ENCODE measurements at regions not wholly inside any gene's neighbourhood (a gene's known extent, or its start where the extent isn't known, plus 50 kb on each side); places are given as distances from the start of the nearest gene placed in this dataset.

DNA sequence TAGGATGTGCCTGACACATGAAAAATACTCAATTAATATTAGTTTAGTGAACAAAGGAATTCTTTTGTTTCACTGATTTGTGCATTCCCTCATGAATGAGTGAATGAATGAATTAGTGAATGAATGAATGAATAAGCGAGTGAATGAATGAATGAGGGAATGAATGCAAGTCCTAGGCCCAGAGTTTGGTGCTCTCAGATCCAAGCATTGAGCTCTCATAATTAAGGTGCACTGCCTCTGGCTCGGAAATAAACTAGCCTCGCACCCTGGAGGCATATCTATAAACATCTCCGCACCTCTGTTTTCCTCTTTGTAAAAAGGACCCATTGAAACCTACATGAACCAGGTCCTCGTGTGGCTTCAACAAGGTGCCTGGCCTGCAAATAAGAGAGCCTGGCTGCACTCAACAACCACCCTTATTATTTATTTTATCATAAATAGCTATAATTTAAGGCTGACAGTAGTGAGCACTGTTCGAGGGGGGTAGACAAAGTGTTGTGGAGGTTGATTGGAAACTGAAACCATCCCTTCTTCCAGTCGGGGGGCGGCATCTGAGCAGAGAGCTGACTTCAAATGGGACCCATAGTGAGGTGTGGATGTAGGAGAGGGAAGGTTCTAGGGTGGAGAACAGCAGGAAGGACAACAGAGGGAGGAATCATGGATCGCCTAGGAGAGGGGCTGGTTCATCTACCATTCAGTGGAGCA is 316.8 kb downstream of the BCL11B start:
- H3K36me3 Mint-ChIP-seq (ENCODE audit: low read depth) = no peaks in the 10 kb centered on the region
- H3K27me3 Mint-ChIP-seq = no peaks in the 10 kb centered on the region
- peaks cover 14% of the 10 kb centered on the region for H3K4me1 Mint-ChIP-seq (ENCODE audit: low read depth)
- no peak overlapping the region for H3K4me3 Mint-ChIP-seq
- no peak overlapping the region for H3K27ac Mint-ChIP-seq
- no peak for DNase-seq
- no peaks in the 10 kb centered on the region for H3K9me3 Mint-ChIP-seq

DNA sequence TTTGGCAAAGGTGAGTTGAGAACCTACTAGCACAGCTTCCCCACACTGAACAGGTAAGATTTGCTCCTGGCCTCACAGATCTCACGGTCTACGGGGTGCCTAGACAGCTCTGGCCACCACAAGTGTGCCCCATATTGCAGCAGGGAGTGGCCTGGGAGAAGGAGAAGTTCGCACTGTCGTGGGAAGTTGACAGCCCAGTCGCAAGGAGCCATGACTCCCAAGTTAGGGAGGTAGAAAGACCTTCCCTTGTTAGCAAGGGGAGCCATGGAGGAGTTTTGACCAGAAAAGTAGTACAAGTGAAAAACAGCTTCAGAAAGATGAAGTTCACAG is 316.3 kb downstream of the BCL11B start:
- Mint-ChIP-seq H3K27me3 (no peaks in the 10 kb centered on the region), H3K4me3 (no peak overlapping the region), H3K36me3 (ENCODE audit: low read depth) (no peaks in the 10 kb centered on the region), H3K9me3 (no peaks in the 10 kb centered on the region), H3K27ac (no peak overlapping the region), H3K4me1 (ENCODE audit: low read depth) (peaks cover 17% of the 10 kb centered on the region)
- no peak for DNase-seq

DNA sequence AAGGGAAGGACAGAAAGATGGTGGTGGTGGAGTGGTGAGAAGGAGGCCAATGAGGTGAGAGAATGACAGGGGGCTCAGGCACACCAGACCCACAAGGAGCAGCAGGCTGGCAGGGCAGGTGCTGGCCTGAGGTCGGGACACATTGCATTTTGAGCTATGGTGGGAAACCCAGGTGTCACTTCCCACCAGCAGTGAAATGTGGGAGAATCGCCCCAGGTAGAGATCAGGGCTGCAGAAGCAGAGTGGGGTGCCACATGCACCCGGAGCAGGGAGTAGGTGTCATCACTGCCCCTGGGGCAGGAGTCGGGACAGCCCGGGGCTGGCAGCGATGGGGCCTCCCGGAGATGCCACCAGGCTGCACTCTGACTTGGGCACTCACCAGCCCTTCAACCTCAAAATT is 315.8 kb downstream of the BCL11B start:
- no peak overlapping the region for H3K27ac Mint-ChIP-seq
- H3K9me3 Mint-ChIP-seq = no peaks in the 10 kb centered on the region
- H3K36me3 Mint-ChIP-seq (ENCODE audit: low read depth) = no peaks in the 10 kb centered on the region
- H3K4me3 Mint-ChIP-seq = no peak overlapping the region
- peaks cover 18% of the 10 kb centered on the region for H3K4me1 Mint-ChIP-seq (ENCODE audit: low read depth)
- no peaks in the 10 kb centered on the region for H3K27me3 Mint-ChIP-seq
- no peak for DNase-seq

DNA sequence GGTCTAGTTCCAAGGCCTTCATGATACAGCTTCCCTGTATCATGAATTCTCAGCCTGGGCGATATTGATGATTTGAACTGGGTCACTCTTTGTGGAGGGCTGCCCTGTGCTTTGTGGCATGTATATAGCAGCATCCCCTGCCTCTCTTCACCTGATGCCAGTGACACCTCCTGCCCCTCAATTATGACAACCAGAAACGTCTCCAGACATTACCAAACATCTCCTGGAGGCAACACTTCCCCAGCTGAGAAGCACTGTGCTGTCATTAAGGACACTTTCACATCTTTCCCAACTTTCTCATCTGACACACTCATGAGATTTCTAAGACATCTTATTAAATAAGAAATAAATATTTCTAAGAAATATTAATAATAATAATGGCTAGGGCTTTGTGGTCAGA is 315.3 kb downstream of the BCL11B start:
- no peaks in the 10 kb centered on the region for H3K9me3 Mint-ChIP-seq
- peaks cover 21% of the 10 kb centered on the region for H3K4me1 Mint-ChIP-seq (ENCODE audit: low read depth)
- no peaks in the 10 kb centered on the region for H3K27me3 Mint-ChIP-seq
- H3K36me3 Mint-ChIP-seq (ENCODE audit: low read depth) = no peaks in the 10 kb centered on the region
- no peak overlapping the region for H3K4me3 Mint-ChIP-seq
- no peak overlapping the region for H3K27ac Mint-ChIP-seq
- DNase-seq = no peak

DNA sequence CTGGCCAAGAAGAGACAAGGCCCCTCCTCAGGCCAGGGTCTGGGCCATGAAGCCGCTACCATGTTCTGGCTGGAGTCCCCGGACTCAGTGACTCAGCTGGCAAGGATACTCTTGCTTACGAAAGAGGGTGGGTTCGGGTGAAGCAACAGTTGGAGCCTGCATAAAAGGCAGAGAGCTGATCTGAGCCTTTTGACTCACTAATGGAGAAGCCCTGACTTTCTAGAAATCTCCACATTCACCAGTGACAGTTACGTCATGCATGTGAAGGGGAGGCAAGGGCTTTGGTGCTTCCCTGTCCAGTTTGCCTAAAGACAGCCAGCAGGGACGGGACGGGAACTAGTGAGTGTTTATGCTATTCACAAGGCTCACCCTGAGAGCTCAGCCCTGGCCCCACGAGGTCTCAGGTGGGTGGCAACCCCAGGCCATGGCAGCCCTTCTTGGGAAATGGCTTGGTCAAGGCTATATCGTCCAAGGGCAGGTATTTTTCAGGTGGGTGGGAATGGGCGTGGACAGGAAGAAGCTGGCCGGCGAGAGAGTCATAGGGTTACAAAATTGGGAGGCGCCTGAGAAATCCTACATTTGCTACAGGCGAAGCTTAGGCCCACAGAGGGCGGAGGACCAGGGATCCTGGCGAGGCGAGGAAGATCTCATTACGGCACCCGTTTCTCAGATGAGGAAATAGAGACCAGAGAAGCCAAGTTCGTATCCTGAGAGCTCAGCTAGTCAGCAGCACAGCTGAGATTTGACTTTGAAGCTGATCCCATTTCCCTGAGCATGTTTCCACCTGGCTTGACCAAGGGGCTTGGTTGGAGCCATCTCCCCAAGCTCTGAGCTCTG is 314.6 kb downstream of the BCL11B start:
- Mint-ChIP-seq H3K4me1 (ENCODE audit: low read depth) (peaks cover 16% of the 10 kb centered on the region), H3K9me3 (no peaks in the 10 kb centered on the region), H3K36me3 (ENCODE audit: low read depth) (no peaks in the 10 kb centered on the region), H3K4me3 (no peak overlapping the region), H3K27ac (no peak overlapping the region), H3K27me3 (no peaks in the 10 kb centered on the region)
- DNase-seq = no peak

DNA sequence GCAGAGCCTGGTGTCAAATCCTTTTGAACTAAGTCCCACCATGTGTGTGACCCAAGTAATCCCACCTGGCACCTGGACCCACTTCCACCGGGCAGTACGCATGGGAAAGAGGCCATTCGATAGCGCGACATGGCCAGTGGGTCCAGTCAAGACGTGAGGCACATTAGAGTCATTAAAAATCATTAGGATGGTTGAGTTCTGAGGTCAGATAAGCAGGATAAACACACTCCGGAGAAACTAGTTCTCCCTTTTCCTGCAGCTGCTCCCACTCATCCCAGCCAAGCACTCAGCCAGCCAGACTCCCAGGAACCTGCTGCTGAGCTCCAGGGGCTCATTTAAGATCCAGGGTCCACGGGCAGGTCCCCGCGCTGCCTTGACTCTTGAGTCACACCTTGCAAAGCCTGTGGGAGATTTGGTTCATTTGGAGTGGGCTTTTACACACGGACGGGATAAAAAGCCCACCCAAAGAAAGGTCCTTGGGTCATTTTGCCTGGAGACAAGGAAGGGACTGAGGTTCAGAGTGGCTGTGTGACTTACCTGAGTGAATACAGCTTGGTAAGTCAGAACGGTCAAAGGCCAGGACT is 313.9 kb downstream of the BCL11B start:
- Mint-ChIP-seq H3K9me3 (no peaks in the 10 kb centered on the region), H3K27me3 (no peaks in the 10 kb centered on the region), H3K36me3 (ENCODE audit: low read depth) (no peaks in the 10 kb centered on the region), H3K4me1 (ENCODE audit: low read depth) (peaks cover 15% of the 10 kb centered on the region), H3K27ac (no peak overlapping the region), H3K4me3 (no peak overlapping the region)
- DNase-seq = no peak

DNA sequence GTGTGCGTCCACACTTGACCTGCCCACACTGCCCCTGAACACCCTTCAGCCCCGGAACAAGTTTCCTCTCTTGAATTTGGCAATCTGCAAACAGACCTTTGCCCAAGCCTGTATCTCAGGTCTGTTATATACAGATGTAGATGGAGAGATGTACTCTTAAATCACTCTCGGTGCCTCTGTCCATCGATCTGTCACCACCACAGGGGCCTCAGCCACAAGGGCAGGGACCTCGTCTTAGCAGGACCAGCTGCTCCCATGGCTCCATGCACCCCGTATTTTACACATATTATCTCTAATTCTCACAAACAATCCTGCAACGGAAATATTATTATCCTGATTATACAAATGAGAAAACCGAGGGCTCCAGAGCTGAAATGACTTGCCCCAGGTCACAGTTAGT is 313.4 kb downstream of the BCL11B start:
- no peak overlapping the region for H3K4me3 Mint-ChIP-seq
- H3K27ac Mint-ChIP-seq = no peak overlapping the region
- H3K36me3 Mint-ChIP-seq (ENCODE audit: low read depth) = no peaks in the 10 kb centered on the region
- peaks cover 18% of the 10 kb centered on the region for H3K4me1 Mint-ChIP-seq (ENCODE audit: low read depth)
- no peaks in the 10 kb centered on the region for H3K27me3 Mint-ChIP-seq
- no peak for DNase-seq
- no peaks in the 10 kb centered on the region for H3K9me3 Mint-ChIP-seq

DNA sequence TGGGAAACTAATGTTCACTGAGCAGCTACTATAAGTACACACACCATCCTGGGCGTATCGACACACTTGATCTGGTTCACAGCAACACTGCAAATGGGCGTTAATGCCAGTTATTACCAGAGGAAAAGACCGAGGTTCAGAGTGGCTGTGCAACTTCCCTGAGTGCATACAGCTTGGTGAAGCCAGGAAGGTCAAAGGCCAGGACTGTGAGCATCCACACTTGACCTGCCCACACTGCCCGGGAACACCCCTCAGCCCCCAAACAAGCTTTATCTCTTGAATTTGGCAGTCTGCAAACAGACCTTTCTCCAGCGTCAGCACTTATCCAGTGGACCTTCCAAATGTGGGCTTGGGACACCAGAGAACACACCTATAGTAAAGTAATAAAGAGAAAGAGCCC is 312.6 kb downstream of the BCL11B start:
- H3K27ac Mint-ChIP-seq = no peak overlapping the region
- no peak overlapping the region for H3K4me3 Mint-ChIP-seq
- H3K9me3 Mint-ChIP-seq = no peaks in the 10 kb centered on the region
- no peaks in the 10 kb centered on the region for H3K27me3 Mint-ChIP-seq
- no peak for DNase-seq
- peaks cover 26% of the 10 kb centered on the region for H3K4me1 Mint-ChIP-seq (ENCODE audit: low read depth)
- H3K36me3 Mint-ChIP-seq (ENCODE audit: low read depth) = no peaks in the 10 kb centered on the region

DNA sequence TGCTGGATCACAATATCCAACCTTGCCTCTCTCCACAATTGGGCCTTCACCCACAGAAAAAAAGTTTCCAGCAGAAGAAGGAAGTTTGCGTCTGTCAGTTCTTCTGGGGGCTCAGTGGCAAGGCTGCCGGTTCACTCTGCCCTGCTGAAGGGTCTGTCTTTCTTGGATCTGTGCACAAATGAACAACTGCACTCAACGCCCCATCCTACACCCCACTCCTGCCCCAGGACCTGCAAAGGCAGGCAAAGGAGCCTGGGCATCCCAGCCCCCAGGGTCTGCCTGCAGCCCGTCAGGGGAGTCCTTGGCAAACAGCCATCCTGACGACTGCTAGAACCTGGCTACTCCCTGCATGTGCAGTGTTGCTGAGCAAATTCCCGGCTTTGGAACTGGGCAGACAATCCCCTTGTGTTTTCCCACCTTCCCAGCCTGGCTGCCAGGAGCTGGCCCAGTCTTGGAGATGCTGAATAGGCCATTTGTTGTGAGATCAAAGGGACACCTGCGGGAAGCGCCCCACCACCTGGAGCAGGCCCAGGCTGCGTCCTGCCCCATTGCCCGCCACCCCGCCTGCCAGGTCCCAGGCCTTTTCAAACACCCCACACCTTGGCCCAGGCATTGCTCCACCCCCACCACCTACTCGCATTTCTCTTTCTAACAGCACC is 311.9 kb downstream of the BCL11B start:
- peaks cover 32% of the 10 kb centered on the region for H3K4me1 Mint-ChIP-seq (ENCODE audit: low read depth)
- no peaks in the 10 kb centered on the region for H3K27me3 Mint-ChIP-seq
- H3K4me3 Mint-ChIP-seq = no peak overlapping the region
- H3K9me3 Mint-ChIP-seq = no peaks in the 10 kb centered on the region
- DNase-seq = no peak
- H3K36me3 Mint-ChIP-seq (ENCODE audit: low read depth) = no peaks in the 10 kb centered on the region
- no peak overlapping the region for H3K27ac Mint-ChIP-seq

DNA sequence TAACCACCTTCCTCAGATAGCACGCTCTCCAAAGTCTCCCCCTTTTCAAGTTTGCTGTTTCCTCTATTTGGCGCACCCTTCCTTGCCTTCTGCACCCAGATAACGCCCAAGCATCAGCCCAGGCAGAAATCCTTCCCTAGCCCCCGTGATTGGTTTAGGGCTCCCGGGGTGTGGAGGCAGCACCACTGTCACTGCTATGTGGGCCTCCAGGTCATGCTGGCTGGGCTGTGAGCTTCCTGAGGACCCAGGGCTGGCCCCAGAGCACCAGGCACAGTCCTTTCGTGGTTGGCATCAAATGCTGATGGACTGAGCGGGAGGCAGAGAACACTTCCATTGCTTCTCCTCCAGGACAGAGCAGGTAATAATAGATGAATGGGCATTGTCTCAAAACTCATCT is 311.4 kb downstream of the BCL11B start:
- Mint-ChIP-seq H3K4me1 (ENCODE audit: low read depth) (peaks cover 38% of the 10 kb centered on the region), H3K27ac (no peak overlapping the region), H3K36me3 (ENCODE audit: low read depth) (no peaks in the 10 kb centered on the region), H3K9me3 (no peaks in the 10 kb centered on the region), H3K4me3 (no peak overlapping the region), H3K27me3 (no peaks in the 10 kb centered on the region)
- no peak for DNase-seq

DNA sequence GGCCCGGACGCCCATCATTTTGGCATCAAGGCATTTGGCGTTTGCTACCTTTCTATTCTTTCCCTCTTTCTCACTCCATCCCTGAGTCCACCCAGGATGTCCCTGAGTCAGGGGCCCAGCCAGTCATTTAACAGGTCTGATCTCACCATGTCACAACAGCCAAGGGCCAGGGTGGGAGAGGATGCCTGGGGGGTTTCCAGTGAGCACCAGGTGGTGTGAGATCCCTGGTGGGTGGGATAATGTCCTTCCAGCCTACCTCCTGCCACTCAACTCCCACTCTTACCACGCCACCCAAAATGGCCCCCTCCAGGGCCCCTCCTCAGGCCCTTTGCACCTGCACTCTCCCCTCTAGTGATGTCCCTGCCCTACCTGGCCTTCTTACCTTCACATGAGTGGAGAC is 310.8 kb downstream of the BCL11B start:
- DNase-seq = no peak
- no peak overlapping the region for H3K4me3 Mint-ChIP-seq
- peaks cover 41% of the 10 kb centered on the region for H3K4me1 Mint-ChIP-seq (ENCODE audit: low read depth)
- H3K27me3 Mint-ChIP-seq = no peaks in the 10 kb centered on the region
- H3K9me3 Mint-ChIP-seq = no peaks in the 10 kb centered on the region
- H3K36me3 Mint-ChIP-seq (ENCODE audit: low read depth) = no peaks in the 10 kb centered on the region
- H3K27ac Mint-ChIP-seq = no peak overlapping the region

DNA sequence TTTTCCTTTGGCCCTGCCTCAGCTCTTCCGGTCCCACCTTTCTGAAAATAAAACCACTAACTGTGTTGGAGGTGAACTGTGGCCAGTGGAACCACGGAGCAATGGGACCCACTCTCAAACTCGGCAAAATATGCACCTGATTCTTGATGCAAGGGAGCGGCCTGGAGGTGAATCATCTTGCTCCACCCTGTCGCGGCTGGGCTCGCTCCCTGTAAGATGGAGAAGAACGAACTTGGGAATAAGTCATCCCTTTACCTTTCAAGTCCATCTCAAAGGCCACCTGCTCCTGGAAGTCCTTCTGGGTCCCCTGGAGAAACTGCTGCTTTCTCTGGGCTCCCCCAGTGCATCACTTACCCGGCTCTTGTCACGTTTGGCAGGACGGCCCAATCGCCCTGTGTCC is 309.9 kb downstream of the BCL11B start:
- H3K9me3 Mint-ChIP-seq = no peaks in the 10 kb centered on the region
- H3K27me3 Mint-ChIP-seq = no peaks in the 10 kb centered on the region
- H3K27ac Mint-ChIP-seq = no peak overlapping the region
- peaks cover 44% of the 10 kb centered on the region for H3K4me1 Mint-ChIP-seq (ENCODE audit: low read depth)
- H3K4me3 Mint-ChIP-seq = no peak overlapping the region
- H3K36me3 Mint-ChIP-seq (ENCODE audit: low read depth) = no peaks in the 10 kb centered on the region
- DNase-seq = no peak

DNA sequence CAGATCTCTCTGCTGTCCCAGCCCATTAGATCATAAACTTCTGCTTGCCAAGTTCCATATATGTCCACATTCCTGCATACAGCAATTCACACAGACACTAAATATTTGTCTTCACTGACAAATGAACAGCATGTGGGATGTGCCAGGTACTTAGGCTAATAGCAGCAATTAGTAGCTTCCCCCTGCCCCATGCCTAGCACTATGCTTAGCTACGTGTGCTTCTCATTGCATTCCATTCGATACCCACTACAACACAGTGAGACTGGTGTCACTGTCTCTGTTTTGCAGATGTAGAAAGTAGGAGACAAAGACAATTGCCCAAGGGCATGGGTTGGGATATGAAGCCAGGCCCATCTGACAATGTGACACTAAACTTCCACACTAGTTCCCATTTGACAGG is 308.4 kb downstream of the BCL11B start:
- no peak overlapping the region for H3K4me3 Mint-ChIP-seq
- no peaks in the 10 kb centered on the region for H3K36me3 Mint-ChIP-seq (ENCODE audit: low read depth)
- no peaks in the 10 kb centered on the region for H3K27me3 Mint-ChIP-seq
- peaks cover 44% of the 10 kb centered on the region for H3K4me1 Mint-ChIP-seq (ENCODE audit: low read depth)
- DNase-seq = no peak
- H3K9me3 Mint-ChIP-seq = no peaks in the 10 kb centered on the region
- no peak overlapping the region for H3K27ac Mint-ChIP-seq

DNA sequence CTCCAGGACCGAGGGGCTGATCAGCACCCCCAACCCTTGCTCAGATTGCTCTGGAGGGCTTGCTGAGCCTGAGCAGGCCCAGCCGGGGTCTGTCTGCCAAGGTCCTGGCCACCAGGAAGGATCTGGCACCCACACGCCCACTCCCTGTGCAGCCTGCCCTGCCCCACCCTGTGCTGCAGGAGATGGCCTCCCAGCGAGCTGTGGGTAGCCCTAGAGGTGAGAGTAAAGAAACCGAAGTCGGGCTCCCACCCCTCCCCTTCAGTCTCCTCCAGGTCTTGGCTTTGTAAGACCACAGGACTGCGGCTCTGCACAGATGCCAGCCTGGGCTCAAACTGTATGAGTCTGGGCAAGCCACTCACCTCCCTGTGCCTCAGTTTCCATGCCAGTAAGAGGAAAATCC is 307.8 kb downstream of the BCL11B start:
- DNase-seq = no peak
- Mint-ChIP-seq H3K27me3 (no peaks in the 10 kb centered on the region), H3K27ac (no peak overlapping the region), H3K4me1 (ENCODE audit: low read depth) (peaks cover 44% of the 10 kb centered on the region), H3K9me3 (no peaks in the 10 kb centered on the region), H3K4me3 (no peak overlapping the region), H3K36me3 (ENCODE audit: low read depth) (no peaks in the 10 kb centered on the region)

DNA sequence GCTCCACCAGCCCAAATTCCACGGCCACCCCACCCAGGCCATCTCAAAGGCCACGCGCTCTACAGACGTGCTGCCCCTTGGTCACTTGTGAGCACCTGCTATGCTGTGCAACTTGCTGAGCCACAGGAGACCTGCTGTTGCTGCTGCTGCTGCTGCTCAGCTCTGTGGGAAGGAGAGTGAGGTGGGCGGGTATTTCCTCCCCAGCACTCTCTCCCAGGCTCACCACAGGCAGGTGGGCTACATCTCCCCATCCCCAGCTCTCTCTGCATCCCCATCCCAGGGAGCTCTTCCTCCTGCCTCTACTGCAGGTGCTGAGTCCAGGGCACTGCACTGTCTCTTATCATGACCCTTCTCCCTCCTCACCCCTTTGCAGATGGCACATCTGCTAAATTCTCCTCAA is 306.9 kb downstream of the BCL11B start:
- H3K27me3 Mint-ChIP-seq = no peaks in the 10 kb centered on the region
- no peak overlapping the region for H3K27ac Mint-ChIP-seq
- H3K4me1 Mint-ChIP-seq (ENCODE audit: low read depth) = peaks cover 41% of the 10 kb centered on the region
- H3K36me3 Mint-ChIP-seq (ENCODE audit: low read depth) = no peaks in the 10 kb centered on the region
- H3K4me3 Mint-ChIP-seq = no peak overlapping the region
- H3K9me3 Mint-ChIP-seq = no peaks in the 10 kb centered on the region
- no peak for DNase-seq
